ENCODE measurements at regions not wholly inside any gene's neighbourhood (a gene's known extent, or its start where the extent isn't known, plus 50 kb on each side); places are given as distances from the start of the nearest gene placed in this dataset.

- TF ChIP-seq POLR2A (IDR thresholded peaks at IDR 0.05; ENCODE audit: low read length) (no peak), GATA1 (IDR thresholded peaks at IDR 0.05; ENCODE audit: low read depth, low read length) (no peak)
Measured at GRCh38 chrX:55142206-55142918, 53.5 kb downstream of the PAGE2 start.

All from erythroblast (primary cell).